Skeletal muscle tissue (tissue), 3 donors: ENCODE measurements at regions not wholly inside any gene's neighbourhood (a gene's known extent, or its start where the extent isn't known, plus 50 kb on each side); places are given as distances from the start of the nearest gene placed in this dataset.

ENCODE experiments used
- H3K27ac ChIP-seq: one replicate; pipeline ENCODE4 v1.7.0; 2013; ENCODE audit warnings: mild to moderate bottlenecking, low read depth, low read length, inconsistent platforms
- H3K27me3 ChIP-seq, 3 donors: one replicate each; pipeline ENCODE4 v1.7.0; 2013; ENCODE audit warnings: low read length in 3 of 3; ENCODE audit not compliant: control insufficient read depth in 3 of 3, insufficient read depth in 3 of 3
- H3K36me3 ChIP-seq, 3 donors: one replicate each; pipeline ENCODE4 v1.7.0; 2013; ENCODE audit warnings: low read length in 3 of 3; ENCODE audit not compliant: control insufficient read depth in 3 of 3, insufficient read depth in 3 of 3
- H3K4me1 ChIP-seq, 3 donors: one replicate each; pipeline ENCODE4 v1.7.0; 2013; ENCODE audit warnings: low read length in 3 of 3, mild to moderate bottlenecking in 3 of 3; ENCODE audit not compliant: control insufficient read depth in 3 of 3, insufficient read depth in 3 of 3
- H3K4me3 ChIP-seq, 3 donors: one replicate each; pipeline ENCODE4 v1.7.0; 2013; ENCODE audit warnings: low read length in 3 of 3
- H3K9ac ChIP-seq, 3 donors: one replicate each; pipeline ENCODE4 v1.7.0; 2013; ENCODE audit warnings: low read length in 3 of 3, mild to moderate bottlenecking in 3 of 3, moderate library complexity in 2 of 3, low read depth in 1 of 3
- H3K9me3 ChIP-seq, 3 donors: one replicate each; pipeline ENCODE4 v1.7.0; 2013; ENCODE audit warnings: low read length in 3 of 3; ENCODE audit not compliant: control insufficient read depth in 3 of 3
- donor health status: Osteomylitis.

- Histone ChIP-seq H3K27me3 (no peaks in the 10 kb centered on the region), H3K4me3 (no peak overlapping the region), H3K4me1 (peaks cover 0 to 2% (median 0%) of the 10 kb centered on the region in 3 donors), H3K27ac (no peak overlapping the region), H3K36me3 (no peaks in the 10 kb centered on the region), H3K9ac (no peak overlapping the region), H3K9me3 (no peaks in the 10 kb centered on the region)
Observed at GRCh38 chr2:66122516-66122915, 312.4 kb upstream of the MEIS1 start.

- Histone ChIP-seq H3K4me1 (no peaks in the 10 kb centered on the region), H3K4me3 (no peak overlapping the region), H3K9ac (no peak overlapping the region), H3K9me3 (no peaks in the 10 kb centered on the region), H3K27ac (no peak overlapping the region), H3K27me3 (no peaks in the 10 kb centered on the region), H3K36me3 (no peaks in the 10 kb centered on the region)
Observed at GRCh38 chr2:66121946-66122345, 313.0 kb upstream of the MEIS1 start.

- H3K9ac ChIP-seq, result no peak overlapping the region
- H3K9me3 ChIP-seq, result no peaks in the 10 kb centered on the region
- no peaks in the 10 kb centered on the region for H3K36me3 ChIP-seq
- H3K4me1 ChIP-seq, result no peaks in the 10 kb centered on the region
- no peak overlapping the region for H3K27ac ChIP-seq
- no peak overlapping the region for H3K4me3 ChIP-seq
- no peaks in the 10 kb centered on the region for H3K27me3 ChIP-seq
Observed at GRCh38 chr2:66113988-66114625, 320.8 kb upstream of the MEIS1 start.

GRCh38 chr2:66111706-66112105 is 323.2 kb upstream of the MEIS1 start:
- no peak overlapping the region for H3K4me3 ChIP-seq
- no peak overlapping the region for H3K27ac ChIP-seq
- no peaks in the 10 kb centered on the region for H3K9me3 ChIP-seq
- no peaks in the 10 kb centered on the region for H3K4me1 ChIP-seq
- H3K27me3 ChIP-seq, result no peaks in the 10 kb centered on the region
- no peak overlapping the region for H3K9ac ChIP-seq
- H3K36me3 ChIP-seq, result no peaks in the 10 kb centered on the region

- no peaks in the 10 kb centered on the region for H3K36me3 ChIP-seq
- no peak overlapping the region for H3K27ac ChIP-seq
- no peak overlapping the region for H3K4me3 ChIP-seq
- H3K9me3 ChIP-seq, result no peaks in the 10 kb centered on the region
- H3K27me3 ChIP-seq, result no peaks in the 10 kb centered on the region
- no peak overlapping the region for H3K9ac ChIP-seq
- no peaks in the 10 kb centered on the region for H3K4me1 ChIP-seq
Observed at GRCh38 chr2:66110608-66111007, 324.3 kb upstream of the MEIS1 start.

GRCh38 chr2:66110086-66110485 is 324.8 kb upstream of the MEIS1 start:
- H3K36me3 ChIP-seq, result no peaks in the 10 kb centered on the region
- H3K9me3 ChIP-seq, result no peaks in the 10 kb centered on the region
- no peak overlapping the region for H3K4me3 ChIP-seq
- no peaks in the 10 kb centered on the region for H3K27me3 ChIP-seq
- no peak overlapping the region for H3K27ac ChIP-seq
- H3K4me1 ChIP-seq, result no peaks in the 10 kb centered on the region
- H3K9ac ChIP-seq, result no peak overlapping the region

- H3K36me3 ChIP-seq, result no peaks in the 10 kb centered on the region
- H3K4me1 ChIP-seq, result no peaks in the 10 kb centered on the region
- H3K27ac ChIP-seq, result no peak overlapping the region
- H3K4me3 ChIP-seq, result no peak overlapping the region
- H3K27me3 ChIP-seq, result no peaks in the 10 kb centered on the region
- H3K9me3 ChIP-seq, result no peaks in the 10 kb centered on the region
- H3K9ac ChIP-seq, result no peak overlapping the region
Observed at GRCh38 chr2:66109419-66109818, 325.5 kb upstream of the MEIS1 start.

- H3K9me3 ChIP-seq, result no peaks in the 10 kb centered on the region
- H3K4me1 ChIP-seq, result no peaks in the 10 kb centered on the region
- H3K9ac ChIP-seq, result no peak overlapping the region
- H3K36me3 ChIP-seq, result no peaks in the 10 kb centered on the region
- H3K27me3 ChIP-seq, result no peaks in the 10 kb centered on the region
- no peak overlapping the region for H3K27ac ChIP-seq
- H3K4me3 ChIP-seq, result no peak overlapping the region
Observed at GRCh38 chr2:66105066-66105753, 329.7 kb upstream of the MEIS1 start.

- Histone ChIP-seq H3K4me1 (no peaks in the 10 kb centered on the region), H3K27ac (no peak overlapping the region), H3K27me3 (no peaks in the 10 kb centered on the region), H3K9ac (no peak overlapping the region), H3K9me3 (no peaks in the 10 kb centered on the region), H3K4me3 (no peak overlapping the region), H3K36me3 (no peaks in the 10 kb centered on the region)
Observed at GRCh38 chr2:66103581-66103980, 331.3 kb upstream of the MEIS1 start.

GRCh38 chr2:66101206-66101605 is 333.7 kb upstream of the MEIS1 start:
- Histone ChIP-seq H3K4me3 (no peak overlapping the region), H3K4me1 (no peaks in the 10 kb centered on the region), H3K27me3 (no peaks in the 10 kb centered on the region), H3K27ac (no peak overlapping the region), H3K9me3 (no peaks in the 10 kb centered on the region), H3K36me3 (no peaks in the 10 kb centered on the region), H3K9ac (no peak overlapping the region)
